Prostate gland (tissue), 2 donors: ENCODE measurements at regions not wholly inside any gene's neighbourhood (a gene's known extent, or its start where the extent isn't known, plus 50 kb on each side); places are given as distances from the start of the nearest gene placed in this dataset.

ENCODE experiments used
- CTCF ChIP-seq, 4 experiments: fragments of 200-600 bp in 2 of 4; fragments of 450-650 bp in 2 of 4; sonication (generic) in 2 of 4; IDR thresholded peaks; 1 replicate in 3 of 4; 2 replicates in 1 of 4; pipeline ENCODE4 v1.5.1; 2016 to 2019; ENCODE audit warnings: antibody characterized with exemption in 4 of 4, mild to moderate bottlenecking in 2 of 4, moderate library complexity in 2 of 4
- POLR2A ChIP-seq: fragments of 450-650 bp; IDR thresholded peaks from one replicate; pipeline ENCODE4 v1.6.1; 2016; ENCODE audit warnings: antibody characterized with exemption, mild to moderate bottlenecking
- POLR2AphosphoS5 ChIP-seq: sonication (generic); formaldehyde crosslinking; IDR thresholded peaks from one replicate; pipeline ENCODE4 v1.6.1; 2017; ENCODE audit warnings: antibody characterized with exemption

GRCh38 chr9:91034521-91034920 is 232.9 kb downstream of the SYK start:
- TF ChIP-seq CTCF (IDR thresholded peaks at IDR 0.05) = no peak
- no peak for TF ChIP-seq POLR2A
- TF ChIP-seq POLR2AphosphoS5 = no peak
